IPS DF 6.9 (cell line): ENCODE measurements at regions not wholly inside any gene's neighbourhood (a gene's known extent, or its start where the extent isn't known, plus 50 kb on each side); places are given as distances from the start of the nearest gene placed in this dataset.

Experiments used
- DNase-seq: peaks from one replicate; pipeline ENCODE4 v3.0.0-alpha.2; 2013; ENCODE audit warnings: low read depth, low spot score
- H3K27ac ChIP-seq: one replicate; pipeline ENCODE4 v1.5.1; 2013; ENCODE audit warnings: low read length, control low read depth
- H3K27me3 ChIP-seq: 2 replicates; pipeline ENCODE4 v1.6.1; 2013; ENCODE audit warnings: mild to moderate bottlenecking, low read length; ENCODE audit not compliant: control insufficient read depth, insufficient read depth
- H3K36me3 ChIP-seq: 2 replicates; pipeline ENCODE4 v1.6.1; 2013; ENCODE audit warnings: low read length; ENCODE audit not compliant: control insufficient read depth, insufficient read depth
- H3K4me1 ChIP-seq: 2 replicates; pipeline ENCODE4 v1.6.1; 2013; ENCODE audit warnings: low read length; ENCODE audit not compliant: control insufficient read depth, insufficient read depth
- H3K4me3 ChIP-seq: 2 replicates; pipeline ENCODE4 v1.5.1; 2013; ENCODE audit warnings: mild to moderate bottlenecking, low read length
- H3K9me3 ChIP-seq: 2 replicates; pipeline ENCODE4 v1.6.1; 2013; ENCODE audit warnings: low read length, inconsistent platforms; ENCODE audit not compliant: control insufficient read depth, insufficient read depth
- WGBS: extraction: QIAGEN DNeasy Blood & Tissue Kit; methylation state at CpG from one replicate; pipeline ENCODE4 v1.1.7; 2013; ENCODE audit warnings: mixed read lengths, missing lambda C conversion rate; ENCODE audit not compliant: insufficient read length, insufficient coverage; 5-methylcytosine and 5-hydroxymethylcytosine counted together

- Histone ChIP-seq H3K4me1 (no peaks in the 10 kb centered on the region), H3K36me3 (no peaks in the 10 kb centered on the region), H3K9me3 (no peaks in the 10 kb centered on the region), H3K27ac (no peak overlapping the region), H3K27me3 (no peaks in the 10 kb centered on the region), H3K4me3 (no peak overlapping the region)
- no CpG with 5 or more reads among the region's 14 CpGs for WGBS
- DNase-seq = no peak
Measured at GRCh38 chr12:19836056-19836455, 396.8 kb downstream of the AEBP2 start.

- no peak overlapping the region for H3K27ac ChIP-seq
- no peaks in the 10 kb centered on the region for H3K9me3 ChIP-seq
- no peak for DNase-seq
- no CpG with 5 or more reads among the region's 9 CpGs for WGBS
- H3K4me1 ChIP-seq = no peaks in the 10 kb centered on the region
- no peaks in the 10 kb centered on the region for H3K36me3 ChIP-seq
- no peaks in the 10 kb centered on the region for H3K27me3 ChIP-seq
- H3K4me3 ChIP-seq = no peak overlapping the region
Measured at GRCh38 chr12:19836456-19836855, 397.2 kb downstream of the AEBP2 start.

GRCh38 chr12:19837543-19837942 is 398.3 kb downstream of the AEBP2 start:
- Histone ChIP-seq H3K4me1 (no peaks in the 10 kb centered on the region), H3K27ac (no peak overlapping the region), H3K27me3 (no peaks in the 10 kb centered on the region), H3K9me3 (no peaks in the 10 kb centered on the region), H3K36me3 (no peaks in the 10 kb centered on the region), H3K4me3 (no peak overlapping the region)
- no peak for DNase-seq
- WGBS = no CpG with 5 or more reads among the region's 3 CpGs

- Histone ChIP-seq H3K27me3 (no peaks in the 10 kb centered on the region), H3K36me3 (no peaks in the 10 kb centered on the region), H3K4me3 (no peak overlapping the region), H3K9me3 (no peaks in the 10 kb centered on the region), H3K4me1 (no peaks in the 10 kb centered on the region), H3K27ac (no peak overlapping the region)
- DNase-seq = no peak
Measured at GRCh38 chr12:19841451-19841850, 402.2 kb downstream of the AEBP2 start.

- H3K27me3 ChIP-seq = no peaks in the 10 kb centered on the region
- H3K4me1 ChIP-seq = no peaks in the 10 kb centered on the region
- H3K4me3 ChIP-seq = no peak overlapping the region
- no peak for DNase-seq
- WGBS = no CpG with 5 or more reads among the region's 3 CpGs
- H3K36me3 ChIP-seq = no peaks in the 10 kb centered on the region
- H3K9me3 ChIP-seq = no peaks in the 10 kb centered on the region
- no peak overlapping the region for H3K27ac ChIP-seq
Measured at GRCh38 chr12:19842116-19842515, 402.8 kb downstream of the AEBP2 start.

- Histone ChIP-seq H3K9me3 (no peaks in the 10 kb centered on the region), H3K27me3 (no peaks in the 10 kb centered on the region), H3K4me3 (no peak overlapping the region), H3K4me1 (no peaks in the 10 kb centered on the region), H3K27ac (no peak overlapping the region), H3K36me3 (no peaks in the 10 kb centered on the region)
- DNase-seq = no peak
- WGBS = no CpG with 5 or more reads among the region's 1 CpG
Measured at GRCh38 chr12:19844224-19844623, 404.9 kb downstream of the AEBP2 start.

GRCh38 chr12:19846574-19846973 is 407.3 kb downstream of the AEBP2 start:
- no peaks in the 10 kb centered on the region for H3K27me3 ChIP-seq
- DNase-seq = no peak
- no peak overlapping the region for H3K27ac ChIP-seq
- H3K9me3 ChIP-seq = no peaks in the 10 kb centered on the region
- no peaks in the 10 kb centered on the region for H3K4me1 ChIP-seq
- no CpG with 5 or more reads among the region's 3 CpGs for WGBS
- H3K36me3 ChIP-seq = no peaks in the 10 kb centered on the region
- H3K4me3 ChIP-seq = no peak overlapping the region

GRCh38 chr12:19847294-19848059 is 408.2 kb downstream of the AEBP2 start:
- DNase-seq = no peak
- no CpG with 5 or more reads among the region's 11 CpGs for WGBS
- Histone ChIP-seq H3K4me3 (no peak overlapping the region), H3K27ac (no peak overlapping the region), H3K27me3 (no peaks in the 10 kb centered on the region), H3K4me1 (no peaks in the 10 kb centered on the region), H3K36me3 (no peaks in the 10 kb centered on the region), H3K9me3 (no peaks in the 10 kb centered on the region)

- WGBS = no CpG with 5 or more reads among the region's 2 CpGs
- no peak for DNase-seq
- Histone ChIP-seq H3K27me3 (no peaks in the 10 kb centered on the region), H3K36me3 (no peaks in the 10 kb centered on the region), H3K9me3 (no peaks in the 10 kb centered on the region), H3K4me3 (no peak overlapping the region), H3K27ac (no peak overlapping the region), H3K4me1 (no peaks in the 10 kb centered on the region)
Measured at GRCh38 chr12:19848421-19848820, 409.1 kb downstream of the AEBP2 start.

- Histone ChIP-seq H3K4me1 (no peaks in the 10 kb centered on the region), H3K36me3 (no peaks in the 10 kb centered on the region), H3K27ac (no peak overlapping the region), H3K27me3 (no peaks in the 10 kb centered on the region), H3K4me3 (no peak overlapping the region), H3K9me3 (no peaks in the 10 kb centered on the region)
- no CpG with 5 or more reads among the region's 2 CpGs for WGBS
- DNase-seq = no peak
Measured at GRCh38 chr12:19849208-19849607, 409.9 kb downstream of the AEBP2 start.

GRCh38 chr12:19850346-19851065 is 411.2 kb downstream of the AEBP2 start:
- no peak for DNase-seq
- Histone ChIP-seq H3K27ac (no peak overlapping the region), H3K36me3 (no peaks in the 10 kb centered on the region), H3K4me3 (no peak overlapping the region), H3K27me3 (no peaks in the 10 kb centered on the region), H3K4me1 (no peaks in the 10 kb centered on the region), H3K9me3 (no peaks in the 10 kb centered on the region)
- no CpG with 5 or more reads among the region's 11 CpGs for WGBS
